Sigmoid colon (tissue), 3 donors: ENCODE measurements at regions not wholly inside any gene's neighbourhood (a gene's known extent, or its start where the extent isn't known, plus 50 kb on each side); places are given as distances from the start of the nearest gene placed in this dataset.
"Not testable (repeated sequence)": the region's sequence is repeated elsewhere in the genome, so short reads cannot be mapped to it uniquely, and the experiment has no call there.

Experiments
- POLR2A ChIP-seq, 2 donors: fragments of 450-650 bp; IDR thresholded peaks; one replicate each; pipeline ENCODE4 v1.6.1; 2016; ENCODE audit warnings: antibody characterized with exemption in 2 of 2, mild to moderate bottlenecking in 2 of 2, moderate library complexity in 2 of 2
- TF ChIP-seq, protein P1 (sequence below), 4 experiments: fragments of 450-650 bp in 3 of 4; fragments of 200-600 bp in 1 of 4; IDR thresholded peaks; one replicate each; pipeline ENCODE4 v1.5.1; 2016 to 2019; ENCODE audit warnings: antibody characterized with exemption in 4 of 4, mild to moderate bottlenecking in 3 of 4, moderate library complexity in 2 of 4

DNA sequence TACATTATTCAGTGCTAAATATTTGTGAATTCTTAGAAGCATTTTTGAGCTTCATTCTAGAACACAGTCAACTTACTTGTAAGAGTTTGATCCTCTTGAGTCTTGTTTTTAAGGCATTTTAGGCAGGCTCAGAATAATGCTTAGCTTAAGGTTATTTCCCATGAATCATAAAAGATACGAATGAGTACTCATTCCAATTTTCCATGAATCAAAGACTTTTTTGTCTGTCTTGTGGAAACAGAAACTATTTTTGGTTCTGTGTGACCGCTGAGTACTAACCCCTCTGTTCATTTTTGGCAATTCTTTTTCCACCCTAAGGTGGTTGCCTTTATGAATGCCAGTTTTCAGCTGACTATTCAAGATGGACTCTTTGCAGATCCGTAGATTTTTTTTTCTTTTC, 563.7 kb downstream of the TGIF2LX start:
- TF ChIP-seq POLR2A (IDR thresholded peaks at IDR 0.05): not testable (repeated sequence)
- TF ChIP-seq, protein P1, sequence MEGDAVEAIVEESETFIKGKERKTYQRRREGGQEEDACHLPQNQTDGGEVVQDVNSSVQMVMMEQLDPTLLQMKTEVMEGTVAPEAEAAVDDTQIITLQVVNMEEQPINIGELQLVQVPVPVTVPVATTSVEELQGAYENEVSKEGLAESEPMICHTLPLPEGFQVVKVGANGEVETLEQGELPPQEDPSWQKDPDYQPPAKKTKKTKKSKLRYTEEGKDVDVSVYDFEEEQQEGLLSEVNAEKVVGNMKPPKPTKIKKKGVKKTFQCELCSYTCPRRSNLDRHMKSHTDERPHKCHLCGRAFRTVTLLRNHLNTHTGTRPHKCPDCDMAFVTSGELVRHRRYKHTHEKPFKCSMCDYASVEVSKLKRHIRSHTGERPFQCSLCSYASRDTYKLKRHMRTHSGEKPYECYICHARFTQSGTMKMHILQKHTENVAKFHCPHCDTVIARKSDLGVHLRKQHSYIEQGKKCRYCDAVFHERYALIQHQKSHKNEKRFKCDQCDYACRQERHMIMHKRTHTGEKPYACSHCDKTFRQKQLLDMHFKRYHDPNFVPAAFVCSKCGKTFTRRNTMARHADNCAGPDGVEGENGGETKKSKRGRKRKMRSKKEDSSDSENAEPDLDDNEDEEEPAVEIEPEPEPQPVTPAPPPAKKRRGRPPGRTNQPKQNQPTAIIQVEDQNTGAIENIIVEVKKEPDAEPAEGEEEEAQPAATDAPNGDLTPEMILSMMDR (IDR thresholded peaks at IDR 0.05): not testable (repeated sequence)
